Keratinocyte (primary cell): ENCODE measurements at regions not wholly inside any gene's neighbourhood (a gene's known extent, or its start where the extent isn't known, plus 50 kb on each side); places are given as distances from the start of the nearest gene placed in this dataset.

ENCODE experiments used
- EZH2 ChIP-seq: IDR thresholded peaks from one replicate; pipeline ENCODE4 v1.6.1; 2012; ENCODE audit warnings: inconsistent platforms, mild to moderate bottlenecking, low read length, moderate library complexity
- TF ChIP-seq, protein P1 (sequence below), 3 experiments: IDR thresholded peaks in 1 of 3; conservative IDR thresholded peaks in 1 of 3; optimal IDR thresholded peaks in 1 of 3; 2 replicates in 2 of 3; 3 replicates in 1 of 3; pipeline versions ENCODE3 to v1.5.1; 2011; ENCODE audit warnings: low read length in 3 of 3, mild to moderate bottlenecking in 3 of 3, moderate library complexity in 2 of 3, control low read depth in 1 of 3, inconsistent platforms in 1 of 3; ENCODE audit not compliant: insufficient read depth in 2 of 3; ENCODE audit errors: extremely low read depth in 1 of 3

DNA sequence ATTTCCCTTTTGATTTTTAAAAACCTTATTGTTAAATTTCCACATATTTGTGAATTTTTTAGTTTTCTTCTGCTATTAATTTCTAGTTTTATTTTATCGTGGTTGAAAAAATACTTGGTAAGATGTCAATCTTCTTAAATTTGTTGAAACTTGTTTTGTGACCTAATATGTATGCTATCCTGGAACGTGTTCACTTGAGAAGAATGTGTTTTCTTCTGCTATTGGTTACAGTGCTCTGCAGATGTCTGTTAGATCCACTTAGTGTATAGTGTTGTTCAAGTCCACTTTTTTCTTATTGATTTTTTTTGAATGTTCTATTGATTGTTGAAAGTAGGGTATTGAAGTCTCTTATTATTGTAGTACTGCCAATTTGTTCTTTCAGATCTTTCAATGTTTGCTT, 116.5 kb upstream of the NETO1 start:
- TF ChIP-seq, protein P1, sequence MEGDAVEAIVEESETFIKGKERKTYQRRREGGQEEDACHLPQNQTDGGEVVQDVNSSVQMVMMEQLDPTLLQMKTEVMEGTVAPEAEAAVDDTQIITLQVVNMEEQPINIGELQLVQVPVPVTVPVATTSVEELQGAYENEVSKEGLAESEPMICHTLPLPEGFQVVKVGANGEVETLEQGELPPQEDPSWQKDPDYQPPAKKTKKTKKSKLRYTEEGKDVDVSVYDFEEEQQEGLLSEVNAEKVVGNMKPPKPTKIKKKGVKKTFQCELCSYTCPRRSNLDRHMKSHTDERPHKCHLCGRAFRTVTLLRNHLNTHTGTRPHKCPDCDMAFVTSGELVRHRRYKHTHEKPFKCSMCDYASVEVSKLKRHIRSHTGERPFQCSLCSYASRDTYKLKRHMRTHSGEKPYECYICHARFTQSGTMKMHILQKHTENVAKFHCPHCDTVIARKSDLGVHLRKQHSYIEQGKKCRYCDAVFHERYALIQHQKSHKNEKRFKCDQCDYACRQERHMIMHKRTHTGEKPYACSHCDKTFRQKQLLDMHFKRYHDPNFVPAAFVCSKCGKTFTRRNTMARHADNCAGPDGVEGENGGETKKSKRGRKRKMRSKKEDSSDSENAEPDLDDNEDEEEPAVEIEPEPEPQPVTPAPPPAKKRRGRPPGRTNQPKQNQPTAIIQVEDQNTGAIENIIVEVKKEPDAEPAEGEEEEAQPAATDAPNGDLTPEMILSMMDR (optimal IDR thresholded peaks at IDR 0.05 in 1 of 3, IDR thresholded peaks at IDR 0.05 in 1 of 3, conservative IDR thresholded peaks at IDR 0.05 in 1 of 3; ENCODE audit: extremely low read depth in 1 of 3, insufficient read depth in 2 of 3, low read length in 3 of 3): no peak
- TF ChIP-seq EZH2: no peak
